Smooth muscle cell (in vitro differentiated cells): ENCODE measurements at regions not wholly inside any gene's neighbourhood (a gene's known extent, or its start where the extent isn't known, plus 50 kb on each side); places are given as distances from the start of the nearest gene placed in this dataset.

ENCODE experiments used
- DNase-seq: peaks from one replicate; lab custom pipeline; 2025; ENCODE audit not compliant: unreplicated experiment; lab: John Stamatoyannopoulos, UW
- H2AFZ ChIP-seq: fragments of 200-600 bp; sonication (generic); 2 replicates; pipeline ENCODE4 v1.6.0; 2016; ENCODE audit warnings: antibody characterized with exemption, low read depth, mild to moderate bottlenecking
- H3F3A ChIP-seq: fragments of 200-600 bp; sonication (generic); 2 replicates; pipeline ENCODE4 v1.6.0; 2017; ENCODE audit warnings: antibody characterized with exemption, low read depth
- H3K27ac ChIP-seq: fragments of 200-600 bp; sonication (generic); 2 replicates; pipeline ENCODE4 v1.5.1; 2016; ENCODE audit warnings: low read depth, mild to moderate bottlenecking
- H3K27me3 ChIP-seq: fragments of 200-600 bp; sonication (generic); 2 replicates; pipeline ENCODE4 v1.6.1; 2016; ENCODE audit warnings: low read depth, mild to moderate bottlenecking
- H3K36me3 ChIP-seq: fragments of 200-600 bp; sonication (generic); 2 replicates; pipeline ENCODE4 v1.5.1; 2016; ENCODE audit warnings: low read depth
- H3K4me1 ChIP-seq: fragments of 200-600 bp; sonication (generic); 2 replicates; pipeline ENCODE4 v1.5.1; 2016; ENCODE audit warnings: low read depth
- H3K4me2 ChIP-seq: fragments of 200-600 bp; sonication (generic); 2 replicates; pipeline ENCODE4 v1.6.0; 2016; ENCODE audit warnings: mild to moderate bottlenecking
- H3K4me3 ChIP-seq: fragments of 200-600 bp; sonication (generic); 2 replicates; pipeline ENCODE4 v1.5.1; 2016; ENCODE audit warnings: mild to moderate bottlenecking
- H3K79me2 ChIP-seq: fragments of 200-600 bp; sonication (generic); 2 replicates; pipeline ENCODE4 v1.6.0; 2016; ENCODE audit warnings: low read depth, mild to moderate bottlenecking
- H3K9ac ChIP-seq: fragments of 200-600 bp; sonication (generic); 2 replicates; pipeline ENCODE4 v1.6.0; 2016; ENCODE audit warnings: low read depth
- H3K9me3 ChIP-seq: fragments of 200-600 bp; sonication (generic); replicated peaks from 2 replicates; pipeline ENCODE4 v1.5.1; 2016; ENCODE audit warnings: low read depth
- H4K20me1 ChIP-seq: fragments of 200-600 bp; sonication (generic); 2 replicates; pipeline ENCODE4 v1.6.0; 2016; ENCODE audit warnings: low read depth
- CTCF ChIP-seq: fragments of 200-600 bp; sonication (generic); IDR thresholded peaks from 2 replicates; pipeline ENCODE4 v1.5.1; 2017; ENCODE audit warnings: borderline replicate concordance, mild to moderate bottlenecking, antibody characterized with exemption; ENCODE audit not compliant: insufficient read depth, poor library complexity, severe bottlenecking
- WGBS: methylation state at CpG from one replicate; pipeline ENCODE4 v1.1.7; 2016; ENCODE audit warnings: low lambda C conversion rate; 5-methylcytosine and 5-hydroxymethylcytosine counted together

- no peak for TF ChIP-seq CTCF
- Histone ChIP-seq H2AFZ (no peak overlapping the region), H3K9ac (no peak overlapping the region), H3K4me3 (no peak overlapping the region), H3K4me1 (no peaks in the 10 kb centered on the region), H4K20me1 (no peaks in the 10 kb centered on the region), H3F3A (no peaks in the 10 kb centered on the region), H3K79me2 (no peaks in the 10 kb centered on the region), H3K36me3 (no peaks in the 10 kb centered on the region), H3K9me3 (no peaks in the 10 kb centered on the region), H3K27ac (no peak overlapping the region), H3K4me2 (no peak overlapping the region), H3K27me3 (peaks cover 4% of the 10 kb centered on the region)
- 92% methylated on average over 4 of the region's 4 CpGs for WGBS
- no peak for DNase-seq
Observed at GRCh38 chr2:71777946-71778345, 324.6 kb downstream of the DYSF start.

GRCh38 chr2:71776227-71776626 lies 322.9 kb downstream of the DYSF start:
- 91% methylated on average over 3 of the region's 3 CpGs for WGBS
- H3K36me3 ChIP-seq, result no peaks in the 10 kb centered on the region
- no peak for DNase-seq

GRCh38 chr2:71773218-71773617 lies 319.9 kb downstream of the DYSF start:
- Histone ChIP-seq H3K36me3 (no peaks in the 10 kb centered on the region), H3K4me1 (no peaks in the 10 kb centered on the region), H3F3A (no peaks in the 10 kb centered on the region), H3K4me2 (no peak overlapping the region), H2AFZ (no peak overlapping the region), H3K27me3 (no peaks in the 10 kb centered on the region), H3K27ac (no peak overlapping the region), H3K4me3 (no peak overlapping the region), H3K9me3 (no peaks in the 10 kb centered on the region), H3K9ac (no peak overlapping the region), H4K20me1 (no peaks in the 10 kb centered on the region), H3K79me2 (no peaks in the 10 kb centered on the region)
- no peak for TF ChIP-seq CTCF
- WGBS, result 97% methylated on average over 3 of the region's 3 CpGs
- DNase-seq, result no peak

More at GRCh38 chr2:71776227-71776626, 322.9 kb downstream of the DYSF start:
- no peak overlapping the region for H3K4me3 ChIP-seq
- no peak for TF ChIP-seq CTCF
- H3K79me2 ChIP-seq, result no peaks in the 10 kb centered on the region
- H3K27me3 ChIP-seq, result peaks cover 4% of the 10 kb centered on the region
- no peak overlapping the region for H2AFZ ChIP-seq
- H3K4me1 ChIP-seq, result no peaks in the 10 kb centered on the region
- no peak overlapping the region for H3K4me2 ChIP-seq
- H3F3A ChIP-seq, result no peaks in the 10 kb centered on the region
- H3K9ac ChIP-seq, result no peak overlapping the region
- no peak overlapping the region for H3K27ac ChIP-seq
- no peaks in the 10 kb centered on the region for H3K9me3 ChIP-seq
- H4K20me1 ChIP-seq, result no peaks in the 10 kb centered on the region

- Histone ChIP-seq H2AFZ (no peak overlapping the region), H3K4me2 (no peak overlapping the region), H3K9me3 (no peaks in the 10 kb centered on the region), H4K20me1 (no peaks in the 10 kb centered on the region), H3F3A (no peaks in the 10 kb centered on the region), H3K4me1 (no peaks in the 10 kb centered on the region), H3K27me3 (no peaks in the 10 kb centered on the region), H3K4me3 (no peak overlapping the region), H3K79me2 (no peaks in the 10 kb centered on the region), H3K9ac (no peak overlapping the region), H3K36me3 (no peaks in the 10 kb centered on the region), H3K27ac (no peak overlapping the region)
- DNase-seq, result no peak
- TF ChIP-seq CTCF, result no peak
- 91% methylated on average over 4 of the region's 4 CpGs for WGBS
Observed at GRCh38 chr2:71772510-71773172, 319.3 kb downstream of the DYSF start.
